Large intestine (tissue), 3 donors: ENCODE measurements at regions not wholly inside any gene's neighbourhood (a gene's known extent, or its start where the extent isn't known, plus 50 kb on each side); places are given as distances from the start of the nearest gene placed in this dataset.

Experiments used
- DNase-seq, 2 donors: peaks; one replicate each; pipeline versions ENCODE4 v3.0.0 to v3.0.0-alpha.2; 2013
- H3K27ac ChIP-seq: one replicate; pipeline ENCODE4 v1.5.1; 2013; ENCODE audit warnings: low read length
- H3K27me3 ChIP-seq: 2 replicates; pipeline ENCODE4 v1.6.1; 2013; ENCODE audit warnings: low read length; ENCODE audit not compliant: control insufficient read depth, insufficient read depth
- H3K36me3 ChIP-seq: 2 replicates; pipeline ENCODE4 v1.6.1; 2013; ENCODE audit warnings: low read length; ENCODE audit not compliant: control insufficient read depth, insufficient read depth
- H3K4me1 ChIP-seq: one replicate; pipeline ENCODE4 v1.6.1; 2013; ENCODE audit warnings: low read length; ENCODE audit not compliant: control insufficient read depth, insufficient read depth
- H3K4me3 ChIP-seq: one replicate; pipeline ENCODE4 v1.5.1; 2013; ENCODE audit warnings: low read length
- H3K9me3 ChIP-seq: one replicate; pipeline ENCODE4 v1.6.1; 2013; ENCODE audit warnings: mild to moderate bottlenecking, low read depth, low read length, moderate library complexity; ENCODE audit not compliant: control insufficient read depth
- WGBS: methylation state at CpG from one replicate; pipeline ENCODE4 v1.1.5; 2013; ENCODE audit warnings: low lambda C conversion rate; ENCODE audit not compliant: insufficient coverage; 5-methylcytosine and 5-hydroxymethylcytosine counted together

- Histone ChIP-seq H3K4me3 (no peak overlapping the region), H3K9me3 (no peaks in the 10 kb centered on the region), H3K27ac (no peak overlapping the region), H3K27me3 (no peaks in the 10 kb centered on the region), H3K4me1 (no peaks in the 10 kb centered on the region), H3K36me3 (no peaks in the 10 kb centered on the region)
- DNase-seq: no peak
- WGBS: no CpG with 5 or more reads among the region's 3 CpGs
These were observed 1249.9 kb upstream of the AUTS2 start for GRCh38 chr7:68348401-68348800.

DNA sequence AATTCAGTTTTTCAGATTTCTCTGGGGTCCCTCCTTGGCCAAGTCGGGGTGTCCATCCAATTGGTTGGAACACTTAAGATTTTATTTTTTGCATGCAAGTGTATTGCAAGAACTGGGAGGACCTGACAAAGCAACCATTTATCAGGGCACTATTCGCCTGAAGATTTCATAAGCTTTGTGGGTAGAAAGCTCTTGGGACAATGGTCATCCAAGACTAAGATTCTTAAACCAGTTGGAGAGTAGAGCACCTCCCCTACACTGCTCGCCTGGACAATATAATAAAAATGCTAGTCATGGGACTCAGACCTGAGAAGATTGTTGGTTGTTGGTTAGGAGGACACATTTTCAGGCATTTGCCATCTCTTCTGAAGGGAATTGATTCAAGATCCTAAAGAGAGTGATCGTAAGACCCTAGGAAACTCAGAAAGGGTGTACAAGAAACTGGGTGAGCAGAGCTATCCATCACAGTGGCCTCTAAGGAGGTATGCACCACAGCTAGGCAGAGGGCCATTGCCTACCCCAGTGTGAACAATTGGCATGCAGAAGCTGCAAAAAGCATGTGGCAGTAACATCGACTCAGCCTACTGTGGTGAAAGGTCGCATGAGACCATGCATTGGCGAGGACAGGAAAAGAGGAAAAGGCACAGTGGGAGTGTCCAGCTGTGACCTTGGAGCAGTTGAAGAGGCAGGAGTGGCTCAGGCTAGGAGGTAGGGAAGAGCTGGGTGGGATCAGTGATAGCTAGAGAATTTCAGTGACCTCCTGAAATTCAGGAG, 1235.3 kb upstream of the AUTS2 start:
- WGBS: 80% methylated on average over 3 of the region's 7 CpGs
- H3K36me3 ChIP-seq: no peaks in the 10 kb centered on the region

DNA sequence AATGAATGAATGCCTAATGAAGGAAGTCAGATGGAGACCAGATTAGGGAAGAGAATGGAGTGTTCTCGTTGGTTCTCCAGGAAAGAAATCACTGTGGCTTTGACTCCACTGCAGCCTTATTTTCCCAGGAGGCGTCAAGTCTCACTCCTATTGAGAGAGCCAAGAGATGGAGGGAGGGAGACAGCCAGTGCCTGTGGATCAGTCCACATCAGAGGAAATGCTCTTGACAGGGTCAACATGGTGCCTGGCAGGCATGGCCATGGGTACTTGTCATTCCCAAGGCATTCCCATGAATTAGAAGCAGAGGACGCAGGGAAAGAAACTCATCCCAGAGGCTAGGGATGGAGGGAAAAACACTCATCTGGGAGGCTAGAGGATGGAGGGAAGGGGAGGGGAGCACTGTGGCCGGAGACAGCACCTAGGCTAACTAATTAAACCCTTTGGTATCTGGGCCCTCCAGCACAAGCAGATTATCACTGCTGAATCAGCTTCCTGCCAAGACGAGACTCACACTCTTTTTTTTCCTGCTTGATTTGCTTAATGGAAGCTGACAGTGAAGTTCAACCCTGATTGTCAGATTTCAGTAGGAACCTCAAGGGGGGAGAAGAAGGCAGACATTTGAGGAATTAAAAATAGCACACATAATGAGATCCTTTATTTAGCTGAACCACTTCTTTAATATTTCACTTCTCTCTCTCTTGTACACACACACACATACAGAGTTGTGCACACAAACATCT, 1233.2 kb upstream of the AUTS2 start:
- no peak overlapping the region for H3K4me3 ChIP-seq
- no peak overlapping the region for H3K27ac ChIP-seq
- H3K27me3 ChIP-seq: no peaks in the 10 kb centered on the region
- DNase-seq: no peak
- WGBS: 100% methylated on average over 1 of the region's 5 CpGs
- H3K9me3 ChIP-seq: no peaks in the 10 kb centered on the region
- H3K4me1 ChIP-seq: no peaks in the 10 kb centered on the region
- H3K36me3 ChIP-seq: no peaks in the 10 kb centered on the region

More for the DNA sequence above, 1235.3 kb upstream of the AUTS2 start:
- Histone ChIP-seq H3K27me3 (no peaks in the 10 kb centered on the region), H3K27ac (no peak overlapping the region), H3K9me3 (no peaks in the 10 kb centered on the region), H3K4me3 (no peak overlapping the region), H3K4me1 (no peaks in the 10 kb centered on the region)
- no peak for DNase-seq

- DNase-seq: no peak
- no peak overlapping the region for H3K4me3 ChIP-seq
- no peaks in the 10 kb centered on the region for H3K27me3 ChIP-seq
- no peak overlapping the region for H3K27ac ChIP-seq
- WGBS: 74% methylated on average over 7 of the region's 7 CpGs
- no peaks in the 10 kb centered on the region for H3K4me1 ChIP-seq
- H3K9me3 ChIP-seq: peaks cover 2% of the 10 kb centered on the region
- no peaks in the 10 kb centered on the region for H3K36me3 ChIP-seq
These were observed 1226.3 kb upstream of the AUTS2 start for GRCh38 chr7:68371985-68372384.

GRCh38 chr7:68376131-68376661, 1222.1 kb upstream of the AUTS2 start:
- 100% methylated on average over 1 of the region's 2 CpGs for WGBS
- H3K9me3 ChIP-seq: peaks cover 2% of the 10 kb centered on the region
- H3K4me3 ChIP-seq: no peak overlapping the region
- no peak overlapping the region for H3K27ac ChIP-seq
- no peaks in the 10 kb centered on the region for H3K36me3 ChIP-seq
- no peaks in the 10 kb centered on the region for H3K4me1 ChIP-seq
- H3K27me3 ChIP-seq: no peaks in the 10 kb centered on the region
- DNase-seq: no peak

- H3K9me3 ChIP-seq: peaks cover 2% of the 10 kb centered on the region
- no peak for DNase-seq
- no peak overlapping the region for H3K4me3 ChIP-seq
- no peaks in the 10 kb centered on the region for H3K36me3 ChIP-seq
- H3K4me1 ChIP-seq: no peaks in the 10 kb centered on the region
- WGBS: no CpG with 5 or more reads among the region's 2 CpGs
- H3K27me3 ChIP-seq: no peaks in the 10 kb centered on the region
- H3K27ac ChIP-seq: no peak overlapping the region
These were observed 1216.5 kb upstream of the AUTS2 start for GRCh38 chr7:68381731-68382130.

- Histone ChIP-seq H3K4me3 (no peak overlapping the region), H3K9me3 (peaks cover 2% of the 10 kb centered on the region)
- no peak for DNase-seq
These were observed 1213.7 kb upstream of the AUTS2 start for GRCh38 chr7:68384581-68384980.

DNA sequence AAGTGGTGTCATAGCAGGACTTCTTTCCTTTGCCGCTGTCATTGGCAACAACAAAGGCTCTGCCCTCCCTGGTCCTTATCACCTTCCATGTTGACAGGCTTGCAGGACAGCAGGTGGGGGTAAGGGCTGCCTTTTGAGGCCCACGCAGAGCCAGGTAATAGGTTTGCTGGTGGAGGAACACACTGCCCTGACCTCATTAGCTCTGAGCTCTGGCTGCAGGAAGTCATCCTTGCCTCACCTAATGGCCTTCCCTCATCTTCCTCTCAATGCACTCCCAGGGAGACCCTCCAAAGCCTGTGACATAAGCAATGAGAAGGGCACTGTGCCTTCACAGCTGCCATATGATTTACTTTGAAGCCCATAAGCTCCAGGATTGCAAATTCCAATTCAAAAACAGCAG, 1205.2 kb upstream of the AUTS2 start:
- no peak for DNase-seq
- Histone ChIP-seq H3K4me1 (no peaks in the 10 kb centered on the region), H3K27me3 (no peaks in the 10 kb centered on the region), H3K9me3 (no peaks in the 10 kb centered on the region), H3K4me3 (no peak overlapping the region), H3K36me3 (no peaks in the 10 kb centered on the region), H3K27ac (no peak overlapping the region)
- no CpG with 5 or more reads among the region's 2 CpGs for WGBS

More at GRCh38 chr7:68384581-68384980, 1213.7 kb upstream of the AUTS2 start:
- no CpG with 5 or more reads among the region's 1 CpG for WGBS
- no peaks in the 10 kb centered on the region for H3K4me1 ChIP-seq
- no peak overlapping the region for H3K27ac ChIP-seq
- H3K27me3 ChIP-seq: no peaks in the 10 kb centered on the region
- no peaks in the 10 kb centered on the region for H3K36me3 ChIP-seq

DNA sequence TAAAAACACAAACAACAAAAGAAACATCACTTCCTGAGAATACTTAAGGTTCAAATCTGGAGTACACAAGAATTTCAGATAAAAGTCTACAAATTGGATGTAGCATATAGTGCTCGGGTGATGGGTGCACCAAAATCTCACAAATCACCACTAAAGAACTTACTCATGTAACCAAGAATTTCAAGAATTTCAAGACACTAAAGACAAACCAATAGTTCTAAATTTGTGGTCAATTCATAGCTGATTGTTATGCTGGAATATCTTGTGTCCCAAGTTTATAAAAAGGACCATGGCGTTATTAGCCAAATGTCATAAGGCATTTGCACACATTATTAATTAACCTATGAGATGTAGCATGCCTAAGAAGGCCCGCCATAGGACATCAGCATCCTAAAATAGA, 1204.1 kb upstream of the AUTS2 start:
- no peak overlapping the region for H3K4me3 ChIP-seq
- no peak overlapping the region for H3K27ac ChIP-seq
- WGBS: 100% methylated on average over 2 of the region's 3 CpGs
- no peaks in the 10 kb centered on the region for H3K9me3 ChIP-seq
- H3K4me1 ChIP-seq: no peaks in the 10 kb centered on the region
- no peaks in the 10 kb centered on the region for H3K27me3 ChIP-seq
- no peak for DNase-seq
- no peaks in the 10 kb centered on the region for H3K36me3 ChIP-seq

DNA sequence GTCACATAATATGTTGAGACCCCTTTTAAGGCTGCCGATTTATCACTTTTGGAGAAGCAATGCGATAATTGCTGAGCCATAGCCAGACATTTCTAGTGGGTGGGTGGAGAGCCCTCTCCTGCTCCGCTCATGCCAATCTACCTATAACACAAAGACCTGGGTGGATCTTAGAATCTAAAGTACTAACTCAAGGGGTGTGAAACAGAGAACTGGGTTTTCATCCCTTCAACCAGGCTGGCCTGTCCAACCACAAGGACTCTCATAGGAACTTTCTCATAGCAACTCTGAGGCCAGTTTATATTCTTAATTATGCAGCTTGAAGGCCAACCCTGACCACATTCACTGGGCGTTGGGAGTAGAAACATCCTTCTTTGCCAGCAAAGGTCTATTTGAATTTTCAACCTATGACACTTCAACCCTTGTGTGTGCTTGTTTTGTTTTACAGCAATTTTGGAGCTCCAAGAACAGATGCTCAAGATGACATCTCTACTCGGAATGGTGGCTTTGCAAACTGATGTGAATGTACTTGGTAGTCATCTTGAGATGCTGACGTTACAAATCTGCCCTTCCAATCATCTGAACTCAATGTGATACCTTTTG, 1198.2 kb upstream of the AUTS2 start:
- H3K27ac ChIP-seq: no peak overlapping the region
- DNase-seq: no peak
- H3K36me3 ChIP-seq: no peaks in the 10 kb centered on the region
- H3K9me3 ChIP-seq: no peaks in the 10 kb centered on the region
- H3K4me1 ChIP-seq: no peaks in the 10 kb centered on the region
- H3K27me3 ChIP-seq: no peaks in the 10 kb centered on the region
- H3K4me3 ChIP-seq: no peak overlapping the region
- no CpG with 5 or more reads among the region's 6 CpGs for WGBS
